RWPE1 (cell line): ENCODE measurements at regions not wholly inside any gene's neighbourhood (a gene's known extent, or its start where the extent isn't known, plus 50 kb on each side); places are given as distances from the start of the nearest gene placed in this dataset.
"Not testable (repeated sequence)": the region's sequence is repeated elsewhere in the genome, so short reads cannot be mapped to it uniquely, and the experiment has no call there.

Source experiments
- CTCF ChIA-PET: fragments of 350-600 bp; sonication (Branson Sonifier 250); formaldehyde crosslinking; extraction: SDS; loops from one replicate; lab custom pipeline; 2021; lab: Yijun Ruan, JAX
- POLR2A ChIA-PET: fragments of 400-600 bp; formaldehyde crosslinking; extraction: SDS; loops from one replicate; lab custom pipeline; 2020; ENCODE audit warnings: antibody characterized with exemption; ENCODE audit not compliant: low non-redundant PET; lab: Yijun Ruan, JAX
- DNase-seq: peaks from one replicate; pipeline ENCODE4 v3.0.0; 2012; ENCODE audit warnings: low spot score
- H3K27ac ChIP-seq: fragments of 450-650 bp; 2 replicates; pipeline ENCODE4 v1.5.1; 2017
- TF ChIP-seq, protein P1 (sequence below): fragments of 450-650 bp; conservative IDR thresholded peaks from 2 replicates; pipeline ENCODE4 v1.5.1; 2017; ENCODE audit warnings: low read depth, mild to moderate bottlenecking

DNA sequence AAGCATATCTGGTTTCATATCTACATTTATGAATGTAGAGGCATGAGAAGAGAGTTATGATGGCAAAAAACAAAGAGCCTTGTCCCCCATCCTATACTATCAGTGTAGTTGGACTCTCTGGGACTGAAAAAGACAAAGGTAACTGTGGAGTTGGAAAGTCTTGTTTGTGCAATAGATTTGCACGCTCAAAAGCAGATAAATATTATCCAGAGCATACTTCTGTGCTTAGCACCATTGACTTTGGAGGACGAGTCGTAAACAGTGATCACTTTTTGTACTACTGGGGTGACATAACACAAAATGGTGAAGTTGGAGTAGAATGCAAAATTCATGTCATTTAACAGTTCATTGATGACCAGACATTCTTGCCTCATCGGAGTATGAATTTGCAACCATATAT is 85.2 kb upstream of the EGFR start:
- ChIA-PET CTCF (no interaction called here), POLR2A (no interaction called here)
- TF ChIP-seq, protein P1, sequence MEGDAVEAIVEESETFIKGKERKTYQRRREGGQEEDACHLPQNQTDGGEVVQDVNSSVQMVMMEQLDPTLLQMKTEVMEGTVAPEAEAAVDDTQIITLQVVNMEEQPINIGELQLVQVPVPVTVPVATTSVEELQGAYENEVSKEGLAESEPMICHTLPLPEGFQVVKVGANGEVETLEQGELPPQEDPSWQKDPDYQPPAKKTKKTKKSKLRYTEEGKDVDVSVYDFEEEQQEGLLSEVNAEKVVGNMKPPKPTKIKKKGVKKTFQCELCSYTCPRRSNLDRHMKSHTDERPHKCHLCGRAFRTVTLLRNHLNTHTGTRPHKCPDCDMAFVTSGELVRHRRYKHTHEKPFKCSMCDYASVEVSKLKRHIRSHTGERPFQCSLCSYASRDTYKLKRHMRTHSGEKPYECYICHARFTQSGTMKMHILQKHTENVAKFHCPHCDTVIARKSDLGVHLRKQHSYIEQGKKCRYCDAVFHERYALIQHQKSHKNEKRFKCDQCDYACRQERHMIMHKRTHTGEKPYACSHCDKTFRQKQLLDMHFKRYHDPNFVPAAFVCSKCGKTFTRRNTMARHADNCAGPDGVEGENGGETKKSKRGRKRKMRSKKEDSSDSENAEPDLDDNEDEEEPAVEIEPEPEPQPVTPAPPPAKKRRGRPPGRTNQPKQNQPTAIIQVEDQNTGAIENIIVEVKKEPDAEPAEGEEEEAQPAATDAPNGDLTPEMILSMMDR, result no peak
- H3K27ac ChIP-seq, result peak overlapping the region; percentile 87
- no peak for DNase-seq

DNA sequence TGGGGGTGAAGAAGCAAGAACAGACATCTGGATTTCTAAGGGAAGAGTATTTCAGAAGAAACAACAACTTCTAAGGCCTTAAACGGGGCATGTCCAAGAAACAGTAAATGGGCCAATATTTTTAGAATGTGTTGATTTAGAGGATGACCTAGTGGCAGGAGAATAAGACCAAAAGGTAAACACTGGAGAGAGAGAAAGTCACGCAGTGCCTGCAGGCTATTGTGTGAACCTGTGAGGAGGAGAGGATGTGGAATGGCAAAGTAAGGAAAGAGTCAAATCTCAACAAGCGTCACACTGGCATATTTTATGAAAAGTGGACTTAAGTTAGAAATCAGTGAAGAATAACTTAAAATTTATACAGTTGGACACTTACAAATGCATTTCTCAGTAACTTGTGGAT is 78.1 kb upstream of the EGFR start:
- CTCF ChIA-PET, result no interaction called here
- H3K27ac ChIP-seq, result no peak overlapping the region
- POLR2A ChIA-PET, result no interaction called here
- TF ChIP-seq, protein P1, result no peak
- DNase-seq, result no peak

DNA sequence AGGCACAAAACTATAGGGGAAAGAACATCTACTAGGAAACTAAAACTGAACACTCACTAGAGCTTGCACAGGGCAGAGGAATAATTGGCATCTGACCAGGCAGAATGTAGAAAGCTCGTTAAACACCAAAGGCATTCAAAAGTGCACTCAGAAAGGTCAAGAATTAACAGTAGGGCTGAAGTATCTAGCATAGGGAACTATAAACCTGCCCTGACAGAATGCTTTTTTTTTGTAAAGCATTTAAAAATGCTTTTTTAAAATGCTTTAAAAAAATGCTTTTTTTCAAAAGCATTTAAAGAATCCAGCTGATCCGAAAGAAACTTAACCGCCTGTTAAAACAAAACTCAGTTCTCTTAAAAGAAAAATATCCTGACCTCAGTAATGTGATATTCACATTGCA is 74.6 kb upstream of the EGFR start:
- H3K27ac ChIP-seq, result no peak overlapping the region
- ChIA-PET POLR2A (interaction anchor here (0.6 kb wide), 1 partner anchor 18 kb away, joined by 6 read pairs; no protein-coding TSS in a partner anchor), CTCF (interaction anchor here (0.6 to 0.7 kb wide), 3 partner anchors 42 to 243 kb away, joined by 3 to 5 read pairs (median 3); no protein-coding TSS in a partner anchor)
- TF ChIP-seq, protein P1, result no peak
- no peak for DNase-seq

DNA sequence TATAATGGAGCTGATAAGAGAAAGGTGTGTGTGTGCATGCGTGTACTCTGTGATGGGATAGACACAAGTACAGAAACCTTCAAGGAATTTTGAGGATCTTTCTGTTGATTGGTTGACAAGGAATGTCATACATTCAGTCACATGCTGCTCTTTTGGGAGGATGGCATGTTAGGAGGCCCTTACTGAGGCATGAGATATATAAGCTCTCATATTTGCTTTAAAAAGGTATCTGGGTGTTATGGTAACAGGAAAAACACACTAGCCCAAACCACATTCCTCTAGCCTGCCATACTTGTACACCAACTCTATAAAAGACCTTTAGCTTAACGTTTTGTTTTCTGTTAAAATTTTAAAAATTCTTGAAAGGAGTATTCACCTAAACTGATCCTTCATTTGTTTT is 72.5 kb upstream of the EGFR start:
- H3K27ac ChIP-seq, result 0 out of 2 replicates have a peak overlapping the region, but pooled peaks have one; percentile 7
- POLR2A ChIA-PET, result interaction anchor here (0.9 kb wide), 1 partner anchor 15 kb away, joined by 4 read pairs; no protein-coding TSS in a partner anchor
- peak; percentile 42 for DNase-seq
- CTCF ChIA-PET, result interaction anchor here (0.6 to 0.7 kb wide), 2 partner anchors 18 to 454 kb away, joined by 3 read pairs; no protein-coding TSS in a partner anchor
- TF ChIP-seq, protein P1, result no peak

DNA sequence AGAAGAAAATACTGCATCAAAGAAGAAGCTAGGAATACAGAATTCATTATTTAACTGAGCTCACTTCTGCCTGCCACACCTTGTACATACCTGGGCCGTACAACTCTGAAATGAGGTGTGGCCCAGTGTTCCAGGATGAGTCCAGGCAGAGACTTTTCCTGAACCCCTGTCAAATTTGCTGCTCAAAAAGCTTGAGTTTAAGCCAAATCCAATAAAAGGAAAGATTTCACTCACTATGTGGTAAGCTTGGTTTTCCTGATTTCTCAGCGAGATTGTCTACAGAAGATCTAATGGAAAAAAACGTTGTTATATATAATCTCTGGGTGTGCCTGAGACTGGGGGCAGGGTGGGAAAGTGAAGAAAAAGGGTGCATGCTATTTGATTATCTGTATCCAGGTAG is 72.1 kb upstream of the EGFR start:
- DNase-seq, result peak; percentile 78
- no peak overlapping the region for H3K27ac ChIP-seq
- TF ChIP-seq, protein P1, result no peak
- ChIA-PET POLR2A (interaction anchor here (0.6 to 0.9 kb wide), 2 partner anchors 15 to 89 kb away, joined by 4 read pairs; no protein-coding TSS in a partner anchor), CTCF (interaction anchor here (0.6 kb wide), 1 partner anchor 453 kb away, joined by 3 read pairs; no protein-coding TSS in a partner anchor)

DNA sequence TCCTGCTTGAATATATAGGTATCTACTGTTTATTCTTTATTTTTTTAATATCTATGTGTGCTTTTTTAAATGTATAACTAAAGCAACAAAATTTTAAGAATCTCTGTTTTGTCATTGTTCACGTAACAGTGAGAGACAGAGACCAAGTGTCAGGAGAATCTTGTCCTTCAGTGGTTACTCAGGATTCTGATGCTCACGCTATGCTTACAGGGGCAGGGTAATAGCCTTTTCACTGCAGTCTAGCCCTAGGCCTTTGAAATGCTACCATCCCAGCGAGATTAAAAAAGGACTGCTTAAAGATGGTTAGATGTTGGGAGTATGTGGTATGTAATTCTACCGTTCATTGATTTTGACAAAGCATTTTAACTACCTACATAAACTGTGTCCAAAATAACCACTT is 71.6 kb upstream of the EGFR start:
- no peak for DNase-seq
- ChIA-PET CTCF (no interaction called here), POLR2A (interaction anchor here (0.6 kb wide), 1 partner anchor 90 kb away, joined by 4 read pairs; no protein-coding TSS in a partner anchor)
- no peak overlapping the region for H3K27ac ChIP-seq
- TF ChIP-seq, protein P1, result no peak

DNA sequence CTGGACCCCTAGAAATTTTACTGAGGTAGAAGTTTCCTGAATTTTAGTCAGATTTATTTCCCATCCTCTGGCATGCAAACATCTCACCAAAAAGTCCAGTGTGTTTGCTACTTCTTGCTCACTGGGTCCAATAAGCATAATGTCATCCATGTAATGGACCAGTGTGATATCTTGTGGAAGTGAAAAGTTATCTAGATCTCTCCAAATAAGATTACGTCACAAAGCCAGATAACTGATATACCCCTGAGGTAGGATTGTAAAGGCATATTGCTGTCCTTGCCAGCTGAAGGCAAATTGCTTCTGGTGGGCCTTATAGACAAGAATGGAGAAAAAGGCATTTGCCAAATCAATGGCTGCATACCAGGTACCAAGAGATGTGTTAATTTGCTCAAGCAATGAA is 69.3 kb upstream of the EGFR start:
- H3K27ac ChIP-seq, DNase-seq, CTCF ChIA-PET, POLR2A ChIA-PET: not testable (repeated sequence)
